ENCODE measurements at regions not wholly inside any gene's neighbourhood (a gene's known extent, or its start where the extent isn't known, plus 50 kb on each side); places are given as distances from the start of the nearest gene placed in this dataset.

- no peak for TF ChIP-seq CUX1 (IDR thresholded peaks at IDR 0.05; ENCODE audit: insufficient replicate concordance, low read depth, low read length)
- no peak for TF ChIP-seq HCFC1 (IDR thresholded peaks at IDR 0.05; ENCODE audit: low read length)
- no peak for TF ChIP-seq NKRF (conservative IDR thresholded peaks at IDR 0.05)
- no peak for TF ChIP-seq PML (IDR thresholded peaks at IDR 0.05; ENCODE audit: low read length)
- no peak for TF ChIP-seq ETV6 (conservative IDR thresholded peaks at IDR 0.05 in 1 of 2, IDR thresholded peaks at IDR 0.05 in 1 of 2; ENCODE audit: borderline replicate concordance in 1 of 2, low read depth in 1 of 2)
- TF ChIP-seq POLR2AphosphoS2 (IDR thresholded peaks at IDR 0.05; ENCODE audit: low read depth, low read length) = no peak
- no peak for TF ChIP-seq ATF3 (IDR thresholded peaks at IDR 0.05; ENCODE audit: borderline replicate concordance, extremely low read depth, low read depth, low read length)
- TF ChIP-seq NR2C2 (IDR thresholded peaks at IDR 0.05; ENCODE audit: borderline replicate concordance, control insufficient read depth, insufficient read length, low read depth) = no peak
- no peak for TF ChIP-seq ZNF592 (IDR thresholded peaks at IDR 0.05)
- no peak for TF ChIP-seq TCF7 (IDR thresholded peaks at IDR 0.05; ENCODE audit: borderline replicate concordance)
- no peak for TF ChIP-seq KDM1A (IDR thresholded peaks at IDR 0.05; ENCODE audit: borderline replicate concordance)
- no peak for TF ChIP-seq MTA3 (IDR thresholded peaks at IDR 0.05; ENCODE audit: borderline replicate concordance, low read length)
- no peak for TF ChIP-seq TCF3 (IDR thresholded peaks at IDR 0.05; ENCODE audit: borderline replicate concordance, insufficient read depth, low read depth, low read length)
- TF ChIP-seq ASH2L (IDR thresholded peaks at IDR 0.05; ENCODE audit: borderline replicate concordance, low read depth) = no peak
- no peak for TF ChIP-seq STAT3 (IDR thresholded peaks at IDR 0.05; ENCODE audit: low read depth, low read length)
- no peak for TF ChIP-seq SRF (IDR thresholded peaks at IDR 0.05; ENCODE audit: low read depth in 2 of 2, low read length in 2 of 2)
- TF ChIP-seq SREBF2 (IDR thresholded peaks at IDR 0.05; ENCODE audit: low read length) = no peak
- TF ChIP-seq SUPT20H (IDR thresholded peaks at IDR 0.05; ENCODE audit: borderline replicate concordance, control insufficient read depth, low read depth, low read length) = no peak
Measured at GRCh38 chr6:106847116-106847515, 127.4 kb downstream of the CD24 start (continued).
